Neural cell (in vitro differentiated cells): ENCODE measurements at regions not wholly inside any gene's neighbourhood (a gene's known extent, or its start where the extent isn't known, plus 50 kb on each side); places are given as distances from the start of the nearest gene placed in this dataset.

ENCODE experiments used
- H2AFZ ChIP-seq: fragments of 200-600, 300-800 bp; sonication (generic), shearing (Covaris generic); 2 replicates; pipeline ENCODE4 v1.6.0; 2014; ENCODE audit warnings: low read depth, mild to moderate bottlenecking, antibody characterized with exemption, low read length, moderate library complexity
- H3F3A ChIP-seq: fragments of 200-600 bp; shearing (Covaris generic); 2 replicates; pipeline ENCODE4 v1.6.1; 2016; ENCODE audit warnings: mild to moderate bottlenecking, moderate library complexity, mixed read lengths, antibody characterized with exemption, low read length; ENCODE audit not compliant: insufficient read depth, poor library complexity, severe bottlenecking
- H3K27ac ChIP-seq: fragments of 200-600, 300-800 bp; sonication (generic), shearing (Covaris generic); 2 replicates; pipeline ENCODE4 v1.5.1; 2014; ENCODE audit warnings: mild to moderate bottlenecking, low read length, moderate library complexity
- H3K27me3 ChIP-seq: fragments of 300-800, 200-600 bp; sonication (generic), shearing (Covaris generic); 2 replicates; pipeline ENCODE4 v1.6.0; 2014; ENCODE audit warnings: mild to moderate bottlenecking, low read depth, low read length, moderate library complexity; ENCODE audit not compliant: insufficient read depth
- H3K36me3 ChIP-seq: fragments of 300-800, 200-600 bp; sonication (generic), shearing (Covaris generic); 2 replicates; pipeline ENCODE4 v1.5.1; 2014; ENCODE audit warnings: mild to moderate bottlenecking, antibody characterized with exemption, low read length, moderate library complexity; ENCODE audit not compliant: insufficient read depth
- H3K4me2 ChIP-seq: fragments of 300-800, 200-600 bp; sonication (generic), shearing (Covaris generic); 2 replicates; pipeline ENCODE4 v1.6.0; 2014; ENCODE audit warnings: mild to moderate bottlenecking, low read length
- H3K4me3 ChIP-seq: fragments of 300-800, 200-600 bp; sonication (generic), shearing (Covaris generic); 2 replicates; pipeline ENCODE4 v1.5.1; 2014; ENCODE audit warnings: mild to moderate bottlenecking, low read length, moderate library complexity
- H3K79me2 ChIP-seq: fragments of 200-600 bp; shearing (Covaris generic); replicated peaks from 2 replicates; pipeline ENCODE4 v1.6.0; 2014; ENCODE audit warnings: mild to moderate bottlenecking, low read length, moderate library complexity; ENCODE audit not compliant: insufficient read depth
- H3K9ac ChIP-seq: fragments of 300-800, 200-600 bp; sonication (generic), shearing (Covaris generic); 2 replicates; pipeline ENCODE4 v1.6.1; 2016; ENCODE audit warnings: mild to moderate bottlenecking, low read length, mixed read lengths
- H3K9me2 ChIP-seq: fragments of 200-600 bp; shearing (Covaris generic); 2 replicates; pipeline ENCODE4 v1.6.1; 2016; ENCODE audit warnings: mild to moderate bottlenecking, low read length, mixed read lengths; ENCODE audit not compliant: insufficient read depth
- H3K9me3 ChIP-seq: fragments of 200-600, 300-800 bp; sonication (generic), shearing (Covaris generic); 2 replicates; pipeline ENCODE4 v1.6.1; 2016; ENCODE audit warnings: mild to moderate bottlenecking, mixed run types, low read length, moderate library complexity, mixed read lengths
- H4K20me1 ChIP-seq: fragments of 200-600 bp; shearing (Covaris generic); 2 replicates; pipeline ENCODE4 v1.6.1; 2016; ENCODE audit warnings: mild to moderate bottlenecking, mixed run types; ENCODE audit not compliant: insufficient read depth
- EP300 ChIP-seq: fragments of 450-650 bp; conservative IDR thresholded peaks from 2 replicates; pipeline ENCODE4 v1.6.1; 2014; ENCODE audit warnings: antibody characterized with exemption, mild to moderate bottlenecking, moderate library complexity; ENCODE audit not compliant: poor library complexity, severe bottlenecking
- EZH2 ChIP-seq: fragments of 200-600, 300-800 bp; shearing (Covaris generic), sonication (generic); IDR thresholded peaks from 2 replicates; pipeline ENCODE4 v1.6.1; 2014; ENCODE audit warnings: antibody characterized with exemption, low read length, borderline replicate concordance, mild to moderate bottlenecking; ENCODE audit not compliant: insufficient read depth, poor library complexity, severe bottlenecking
- MXI1 ChIP-seq: fragments of 450-650 bp; conservative IDR thresholded peaks from 2 replicates; pipeline ENCODE4 v1.6.1; 2014; ENCODE audit warnings: antibody characterized with exemption, mild to moderate bottlenecking; ENCODE audit not compliant: poor library complexity, severe bottlenecking
- POLR2AphosphoS5 ChIP-seq: IDR thresholded peaks from 2 replicates; pipeline ENCODE4 v1.6.1; 2012
- RAD21 ChIP-seq: fragments of 450-650 bp; conservative IDR thresholded peaks from 2 replicates; pipeline ENCODE4 v1.6.1; 2014; ENCODE audit warnings: antibody characterized with exemption, mild to moderate bottlenecking, moderate library complexity
- REST ChIP-seq: IDR thresholded peaks from 2 replicates; pipeline ENCODE4 v1.6.1; 2012; ENCODE audit warnings: borderline replicate concordance
- SMC3 ChIP-seq: fragments of 450-650 bp; conservative IDR thresholded peaks from 2 replicates; pipeline ENCODE4 v1.6.1; 2014; ENCODE audit warnings: antibody characterized with exemption, mild to moderate bottlenecking, moderate library complexity; ENCODE audit not compliant: poor library complexity
- TAF1 ChIP-seq: IDR thresholded peaks from 2 replicates; pipeline ENCODE4 v1.6.1; 2012; ENCODE audit warnings: low read depth
- TF ChIP-seq, protein P1 (sequence below): fragments of 450-650 bp; IDR thresholded peaks from 2 replicates; pipeline ENCODE4 v1.5.1; 2014; ENCODE audit warnings: antibody characterized with exemption, mild to moderate bottlenecking, moderate library complexity; ENCODE audit not compliant: poor library complexity, severe bottlenecking

DNA sequence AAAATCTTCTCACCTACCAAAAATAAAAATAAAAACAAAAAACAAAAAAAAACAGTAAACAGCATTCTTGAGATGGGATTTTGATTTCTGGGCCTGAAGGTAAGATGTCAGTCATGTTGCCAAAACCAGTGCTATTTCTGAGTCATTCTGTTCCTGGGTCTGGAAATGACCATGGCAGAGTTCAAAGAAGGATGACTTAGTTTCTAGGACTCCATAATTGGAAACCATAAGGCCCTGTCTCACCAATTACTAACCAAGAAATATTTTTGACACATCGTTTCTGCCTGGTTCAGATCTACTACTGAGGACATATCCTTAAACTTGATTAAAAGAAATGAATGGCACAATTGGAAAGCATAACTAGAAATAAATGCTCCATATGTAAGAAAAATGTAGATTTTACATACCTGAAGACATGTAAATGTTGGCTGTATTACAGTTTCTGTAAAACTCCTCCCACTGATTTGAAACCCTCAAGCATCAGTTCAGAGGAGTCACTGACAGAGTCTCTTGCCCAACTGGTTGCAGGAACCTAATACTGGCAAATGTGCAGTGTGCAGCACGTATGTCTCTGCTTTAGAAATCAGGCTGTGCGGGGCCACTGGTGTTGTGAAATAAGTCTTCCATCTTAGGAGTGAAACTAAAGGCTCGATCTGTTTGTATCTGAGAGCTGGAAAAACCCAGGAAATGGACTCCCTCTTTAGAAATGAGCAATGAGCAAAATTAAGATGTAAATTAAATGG is 84.8 kb upstream of the EGR2 start:
- Histone ChIP-seq H2AFZ (no peak overlapping the region), H3K9ac (no peak overlapping the region), H3F3A (no peaks in the 10 kb centered on the region), H4K20me1 (no peaks in the 10 kb centered on the region), H3K36me3 (no peaks in the 10 kb centered on the region), H3K27ac (no peak overlapping the region), H3K79me2 (no peaks in the 10 kb centered on the region), H3K27me3 (no peaks in the 10 kb centered on the region), H3K4me2 (no peak overlapping the region), H3K4me3 (no peak overlapping the region), H3K9me2 (no peaks in the 10 kb centered on the region), H3K9me3 (no peaks in the 10 kb centered on the region)
- no peak for TF ChIP-seq REST
- no peak for TF ChIP-seq SMC3
- TF ChIP-seq EP300, result no peak
- no peak for TF ChIP-seq RAD21
- no peak for TF ChIP-seq POLR2AphosphoS5
- no peak for TF ChIP-seq TAF1
- TF ChIP-seq EZH2, result no peak
- TF ChIP-seq, protein P1, sequence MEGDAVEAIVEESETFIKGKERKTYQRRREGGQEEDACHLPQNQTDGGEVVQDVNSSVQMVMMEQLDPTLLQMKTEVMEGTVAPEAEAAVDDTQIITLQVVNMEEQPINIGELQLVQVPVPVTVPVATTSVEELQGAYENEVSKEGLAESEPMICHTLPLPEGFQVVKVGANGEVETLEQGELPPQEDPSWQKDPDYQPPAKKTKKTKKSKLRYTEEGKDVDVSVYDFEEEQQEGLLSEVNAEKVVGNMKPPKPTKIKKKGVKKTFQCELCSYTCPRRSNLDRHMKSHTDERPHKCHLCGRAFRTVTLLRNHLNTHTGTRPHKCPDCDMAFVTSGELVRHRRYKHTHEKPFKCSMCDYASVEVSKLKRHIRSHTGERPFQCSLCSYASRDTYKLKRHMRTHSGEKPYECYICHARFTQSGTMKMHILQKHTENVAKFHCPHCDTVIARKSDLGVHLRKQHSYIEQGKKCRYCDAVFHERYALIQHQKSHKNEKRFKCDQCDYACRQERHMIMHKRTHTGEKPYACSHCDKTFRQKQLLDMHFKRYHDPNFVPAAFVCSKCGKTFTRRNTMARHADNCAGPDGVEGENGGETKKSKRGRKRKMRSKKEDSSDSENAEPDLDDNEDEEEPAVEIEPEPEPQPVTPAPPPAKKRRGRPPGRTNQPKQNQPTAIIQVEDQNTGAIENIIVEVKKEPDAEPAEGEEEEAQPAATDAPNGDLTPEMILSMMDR, result no peak
- TF ChIP-seq MXI1, result no peak

DNA sequence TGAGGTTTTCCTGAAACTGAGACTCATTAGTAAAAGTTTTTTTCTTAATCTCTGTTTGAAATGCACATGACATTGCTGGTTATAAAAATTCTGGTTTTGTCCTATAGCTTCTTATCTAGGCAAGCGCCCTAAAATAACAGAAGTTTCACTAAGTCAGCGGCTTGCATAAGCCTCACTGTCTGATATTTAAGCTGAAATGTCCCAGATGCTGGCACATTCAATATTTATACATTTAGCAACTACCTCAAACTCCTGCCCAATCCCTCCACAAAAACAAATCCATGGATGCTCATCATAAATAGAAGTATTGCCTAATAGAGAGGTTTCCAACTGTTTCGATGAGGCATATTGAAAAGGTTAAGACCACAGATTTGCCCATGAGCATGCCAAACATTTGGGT is 83.1 kb upstream of the EGR2 start:
- Histone ChIP-seq H3K4me3 (no peak overlapping the region), H4K20me1 (no peaks in the 10 kb centered on the region), H3K36me3 (no peaks in the 10 kb centered on the region), H2AFZ (no peak overlapping the region), H3F3A (no peaks in the 10 kb centered on the region), H3K27me3 (no peaks in the 10 kb centered on the region), H3K79me2 (no peaks in the 10 kb centered on the region), H3K27ac (no peak overlapping the region), H3K9me2 (no peaks in the 10 kb centered on the region), H3K9me3 (no peaks in the 10 kb centered on the region), H3K9ac (no peak overlapping the region), H3K4me2 (no peak overlapping the region)
- no peak for TF ChIP-seq SMC3
- TF ChIP-seq MXI1, result no peak
- no peak for TF ChIP-seq EP300
- TF ChIP-seq EZH2, result no peak
- no peak for TF ChIP-seq TAF1
- no peak for TF ChIP-seq POLR2AphosphoS5
- TF ChIP-seq REST, result no peak
- no peak for TF ChIP-seq RAD21
- TF ChIP-seq, protein P1, result no peak
